Cardiac fibroblast (primary cell): ENCODE measurements at regions not wholly inside any gene's neighbourhood (a gene's known extent, or its start where the extent isn't known, plus 50 kb on each side); places are given as distances from the start of the nearest gene placed in this dataset.

Experiments used
- DNase-seq, 2 donors: peaks; one replicate each; pipeline versions ENCODE4 v3.0.0 to v3.0.0-alpha.2; 2010; ENCODE audit warnings: low read depth in 2 of 2
- H3K4me3 ChIP-seq, 2 donors: replicated peaks in 1 of 2; 1 replicate in 1 of 2; 2 replicates in 1 of 2; pipeline ENCODE4 v1.5.1; 2011; ENCODE audit warnings: low read depth in 2 of 2, low read length in 2 of 2, mild to moderate bottlenecking in 2 of 2, moderate library complexity in 1 of 2
- TF ChIP-seq, protein P1 (sequence below): IDR thresholded peaks from one replicate; pipeline ENCODE4 v1.5.1; 2011; ENCODE audit warnings: low read depth, mild to moderate bottlenecking, low read length, inconsistent platforms

DNA sequence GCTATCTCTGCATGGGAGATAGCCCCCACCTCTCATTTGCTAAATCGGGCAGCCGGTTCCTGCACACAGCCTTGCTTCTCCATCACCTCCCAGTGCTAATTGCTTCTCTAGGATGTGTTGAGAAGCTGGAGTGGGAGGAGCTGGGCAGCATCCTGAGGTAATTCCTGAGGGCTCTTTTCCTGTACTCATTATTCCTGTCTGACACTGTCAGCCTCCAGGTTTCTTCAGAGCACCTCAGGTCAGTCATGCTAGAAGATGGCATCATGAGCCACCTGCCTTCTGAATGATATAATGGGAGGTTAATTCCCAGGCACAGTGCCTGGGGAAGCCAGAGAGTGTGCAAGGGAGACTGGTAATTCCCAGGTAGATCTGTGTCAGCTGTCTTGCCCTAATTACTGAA is 133.0 kb downstream of the RAB38 start:
- TF ChIP-seq, protein P1, sequence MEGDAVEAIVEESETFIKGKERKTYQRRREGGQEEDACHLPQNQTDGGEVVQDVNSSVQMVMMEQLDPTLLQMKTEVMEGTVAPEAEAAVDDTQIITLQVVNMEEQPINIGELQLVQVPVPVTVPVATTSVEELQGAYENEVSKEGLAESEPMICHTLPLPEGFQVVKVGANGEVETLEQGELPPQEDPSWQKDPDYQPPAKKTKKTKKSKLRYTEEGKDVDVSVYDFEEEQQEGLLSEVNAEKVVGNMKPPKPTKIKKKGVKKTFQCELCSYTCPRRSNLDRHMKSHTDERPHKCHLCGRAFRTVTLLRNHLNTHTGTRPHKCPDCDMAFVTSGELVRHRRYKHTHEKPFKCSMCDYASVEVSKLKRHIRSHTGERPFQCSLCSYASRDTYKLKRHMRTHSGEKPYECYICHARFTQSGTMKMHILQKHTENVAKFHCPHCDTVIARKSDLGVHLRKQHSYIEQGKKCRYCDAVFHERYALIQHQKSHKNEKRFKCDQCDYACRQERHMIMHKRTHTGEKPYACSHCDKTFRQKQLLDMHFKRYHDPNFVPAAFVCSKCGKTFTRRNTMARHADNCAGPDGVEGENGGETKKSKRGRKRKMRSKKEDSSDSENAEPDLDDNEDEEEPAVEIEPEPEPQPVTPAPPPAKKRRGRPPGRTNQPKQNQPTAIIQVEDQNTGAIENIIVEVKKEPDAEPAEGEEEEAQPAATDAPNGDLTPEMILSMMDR = no peak
- no peak overlapping the region for H3K4me3 ChIP-seq

DNA sequence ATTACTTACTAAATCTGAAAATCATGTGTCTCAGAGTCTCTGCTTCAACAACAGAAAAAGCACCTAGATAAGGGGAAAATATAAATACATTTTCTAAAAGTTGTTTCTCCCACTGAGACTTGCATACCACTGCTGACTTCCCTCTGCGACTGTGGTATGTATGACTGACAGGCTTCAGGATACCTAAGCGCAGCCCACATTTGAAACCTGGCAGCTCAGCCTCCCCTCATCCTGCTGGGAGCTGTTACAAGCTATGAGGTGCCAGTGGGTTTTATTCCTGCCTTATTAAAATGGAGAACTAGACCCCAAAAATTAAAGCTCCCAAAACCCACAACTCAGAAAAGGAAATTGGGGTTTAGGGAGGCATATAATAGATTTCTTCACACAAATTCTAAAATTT is 133.6 kb downstream of the RAB38 start:
- no peak overlapping the region for H3K4me3 ChIP-seq
- no peak for DNase-seq
- TF ChIP-seq, protein P1 = no peak

More for the DNA sequence above, 133.0 kb downstream of the RAB38 start:
- DNase-seq = no peak

DNA sequence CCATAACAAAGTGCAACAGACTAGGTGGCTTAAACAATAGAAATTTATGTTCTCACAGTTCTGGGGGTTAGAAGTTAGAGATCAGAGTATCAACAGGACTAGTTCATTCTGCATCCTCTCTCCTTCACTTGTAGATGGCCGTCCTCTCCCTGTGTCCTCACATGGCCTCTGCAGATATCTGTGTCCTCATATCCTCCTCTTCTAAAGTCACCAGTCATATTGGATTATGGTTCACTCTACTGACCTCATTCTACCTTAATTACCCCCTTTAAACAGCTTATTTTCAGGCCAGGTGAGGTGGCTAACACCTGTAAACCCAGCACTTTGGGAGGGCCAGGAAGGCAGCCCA is 135.1 kb downstream of the RAB38 start:
- TF ChIP-seq, protein P1 = no peak
- H3K4me3 ChIP-seq = no peak overlapping the region
- no peak for DNase-seq

DNA sequence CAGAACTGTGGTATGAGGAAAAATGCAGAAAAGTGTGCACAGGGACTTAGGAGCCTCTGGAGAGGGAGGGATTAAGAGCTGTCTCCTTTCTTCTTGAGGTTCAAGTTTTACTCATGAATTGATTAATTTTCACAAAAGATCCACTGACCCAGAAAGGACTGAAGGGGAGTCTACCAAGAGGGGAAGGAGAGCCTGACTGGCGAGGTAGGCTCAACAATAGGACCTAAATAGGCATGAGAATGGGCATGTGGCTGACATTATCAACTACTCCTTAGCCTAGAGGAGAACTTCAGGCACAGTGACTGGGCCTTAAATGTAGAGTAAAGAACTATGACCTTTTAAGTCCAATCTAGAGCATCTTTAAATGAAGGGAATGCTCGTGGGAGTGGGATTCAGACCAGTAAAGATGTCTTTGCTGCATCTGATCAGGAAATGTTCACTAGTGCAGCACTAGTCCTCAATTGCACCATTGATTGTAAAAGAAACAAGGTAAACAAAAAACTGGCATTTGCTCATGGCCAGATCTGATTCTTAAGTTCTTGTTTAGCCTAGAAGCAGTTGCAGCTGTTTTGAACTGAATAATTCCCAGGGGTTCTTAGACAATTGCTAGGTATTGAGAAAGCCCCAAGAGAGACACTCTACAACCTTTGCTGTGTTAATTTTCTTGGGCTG is 135.6 kb downstream of the RAB38 start:
- DNase-seq = peak in 1 of 2 donors; percentile 9
- TF ChIP-seq, protein P1 = no peak
- no peak overlapping the region for H3K4me3 ChIP-seq

DNA sequence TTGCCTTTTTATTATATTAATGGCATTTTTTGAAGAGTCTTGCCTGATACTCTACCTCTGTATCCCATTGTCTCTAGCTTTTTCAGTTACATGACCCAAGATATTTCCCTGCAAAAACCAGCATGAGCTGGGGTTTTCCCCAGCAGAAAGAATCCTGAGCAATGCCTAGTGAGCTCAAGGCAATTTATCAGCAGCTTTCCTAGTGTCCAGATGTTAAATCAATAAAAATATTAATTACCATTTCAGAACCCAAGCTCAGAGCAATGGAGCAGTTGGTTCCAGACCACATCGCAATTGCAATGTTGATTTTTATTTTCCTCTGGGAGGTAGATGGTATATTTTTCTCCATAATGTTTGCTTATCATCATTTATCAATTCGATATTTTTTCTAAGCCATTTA is 137.2 kb downstream of the RAB38 start:
- H3K4me3 ChIP-seq = no peak overlapping the region
- TF ChIP-seq, protein P1 = no peak
- no peak for DNase-seq

DNA sequence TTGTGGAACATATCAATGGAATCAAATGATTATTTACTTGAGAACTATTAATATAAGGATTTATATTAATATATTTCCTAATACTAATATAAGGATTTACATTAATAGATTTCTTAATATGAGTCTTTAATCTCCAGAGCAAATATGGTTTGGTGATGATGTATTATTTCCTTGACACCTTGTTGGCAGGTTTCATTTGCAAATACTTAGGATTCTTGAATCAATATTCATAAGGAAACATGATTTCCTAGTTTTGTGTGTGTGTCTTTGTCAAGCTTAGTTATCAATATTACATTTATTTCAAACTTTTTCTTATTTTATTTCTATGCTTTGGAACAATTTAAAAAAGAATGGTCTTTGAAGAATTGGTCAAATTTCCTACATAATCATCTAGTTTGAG is 138.5 kb downstream of the RAB38 start:
- DNase-seq = no peak
- no peak overlapping the region for H3K4me3 ChIP-seq
- TF ChIP-seq, protein P1 = no peak

DNA sequence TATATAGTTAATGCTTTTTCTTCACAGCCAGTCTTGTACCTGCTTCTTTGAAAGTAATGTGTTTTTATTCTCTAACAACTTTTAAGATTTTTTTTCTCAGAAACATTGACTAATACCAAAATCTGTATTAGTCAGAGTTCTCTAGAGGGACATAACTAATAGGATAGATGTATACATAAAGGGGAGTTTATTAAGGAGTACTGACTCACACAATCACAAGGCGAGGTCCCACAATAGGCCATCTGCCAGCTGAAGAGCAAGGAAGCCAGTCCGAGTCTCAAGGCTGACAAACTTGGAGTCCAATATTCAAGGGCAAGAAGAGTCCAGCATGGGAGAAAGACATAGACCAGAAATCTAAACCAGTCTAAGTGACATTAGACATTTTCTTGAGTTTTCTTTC is 140.0 kb downstream of the RAB38 start:
- TF ChIP-seq, protein P1 = no peak
- no peak overlapping the region for H3K4me3 ChIP-seq
- peak in 1 of 2 donors; percentile 59 for DNase-seq
